SU-DHL-6 (cell line): ENCODE measurements at regions not wholly inside any gene's neighbourhood (a gene's known extent, or its start where the extent isn't known, plus 50 kb on each side); places are given as distances from the start of the nearest gene placed in this dataset.

Source experiments
- EZH2phosphoT487 ChIP-seq: fragments of 200-600 bp; sonication (generic), shearing (Covaris generic); conservative IDR thresholded peaks from 2 replicates; pipeline ENCODE4 v1.6.1; 2018; ENCODE audit warnings: mild to moderate bottlenecking, antibody characterized with exemption, low read length, moderate library complexity, mixed read lengths
- TF ChIP-seq, protein P1 (sequence below): fragments of 200-600 bp; sonication (generic); IDR thresholded peaks from one replicate; pipeline ENCODE4 v1.5.1; 2017; ENCODE audit warnings: antibody characterized with exemption, mild to moderate bottlenecking, low read length, moderate library complexity; ENCODE audit not compliant: insufficient read depth, poor library complexity, severe bottlenecking

DNA sequence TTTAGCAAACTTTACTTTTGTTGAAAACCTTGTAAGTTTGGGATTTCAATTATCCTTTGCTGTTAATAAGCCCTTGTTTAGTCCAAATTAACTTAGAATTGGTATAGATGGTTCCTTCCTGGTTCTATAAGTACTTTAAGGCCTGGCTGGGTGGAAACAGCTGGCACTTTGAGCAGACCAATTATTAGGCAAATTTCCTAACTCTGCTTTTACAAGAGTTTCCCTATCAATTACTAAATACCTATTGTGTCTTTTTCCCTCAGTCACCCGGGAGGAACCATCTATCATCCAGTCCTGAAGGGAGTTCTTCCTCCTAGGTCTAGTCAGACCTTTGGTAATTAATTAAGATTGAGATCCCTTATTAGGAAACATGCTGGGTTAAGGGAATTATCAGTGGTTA is 138.0 kb downstream of the SLC38A6 start:
- TF ChIP-seq, protein P1, sequence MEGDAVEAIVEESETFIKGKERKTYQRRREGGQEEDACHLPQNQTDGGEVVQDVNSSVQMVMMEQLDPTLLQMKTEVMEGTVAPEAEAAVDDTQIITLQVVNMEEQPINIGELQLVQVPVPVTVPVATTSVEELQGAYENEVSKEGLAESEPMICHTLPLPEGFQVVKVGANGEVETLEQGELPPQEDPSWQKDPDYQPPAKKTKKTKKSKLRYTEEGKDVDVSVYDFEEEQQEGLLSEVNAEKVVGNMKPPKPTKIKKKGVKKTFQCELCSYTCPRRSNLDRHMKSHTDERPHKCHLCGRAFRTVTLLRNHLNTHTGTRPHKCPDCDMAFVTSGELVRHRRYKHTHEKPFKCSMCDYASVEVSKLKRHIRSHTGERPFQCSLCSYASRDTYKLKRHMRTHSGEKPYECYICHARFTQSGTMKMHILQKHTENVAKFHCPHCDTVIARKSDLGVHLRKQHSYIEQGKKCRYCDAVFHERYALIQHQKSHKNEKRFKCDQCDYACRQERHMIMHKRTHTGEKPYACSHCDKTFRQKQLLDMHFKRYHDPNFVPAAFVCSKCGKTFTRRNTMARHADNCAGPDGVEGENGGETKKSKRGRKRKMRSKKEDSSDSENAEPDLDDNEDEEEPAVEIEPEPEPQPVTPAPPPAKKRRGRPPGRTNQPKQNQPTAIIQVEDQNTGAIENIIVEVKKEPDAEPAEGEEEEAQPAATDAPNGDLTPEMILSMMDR: no peak
- TF ChIP-seq EZH2phosphoT487: no peak
